HCT116 (cell line): ENCODE measurements at regions not wholly inside any gene's neighbourhood (a gene's known extent, or its start where the extent isn't known, plus 50 kb on each side); places are given as distances from the start of the nearest gene placed in this dataset.

Experiments
- ATAC-seq: fragments of 200-7000 bp; cut with Tn5 transposase; 2 replicates; pipeline ENCODE4 v1.9.1; 2020; ENCODE audit warnings: mild to moderate bottlenecking, moderate library complexity
- BruUV-seq: library from RNA; stranded (reverse); fragments of 400-500 nt; replicated peaks from 2 replicates; lab custom pipeline; 2021; lab: Mats Ljungman, UMichigan
- CTCF ChIA-PET: fragments of 300-600 bp; sonication (Branson Sonifier 250); formaldehyde crosslinking; loops from one replicate; lab custom pipeline; 2021; ENCODE audit warnings: antibody characterized with exemption; lab: Charles Lee
- POLR2A ChIA-PET: fragments of 300-600, 350-600 bp; sonication (Branson Sonifier 250); formaldehyde crosslinking; loops from one replicate; lab custom pipeline; 2021; ENCODE audit warnings: antibody characterized with exemption; lab: Charles Lee
- RAD21 ChIA-PET, 2 experiments: fragments of 300-600 bp; sonication (Branson Sonifier 250); formaldehyde crosslinking; loops; one replicate each; lab custom pipeline; 2023; ENCODE audit warnings: low total read pairs in 2 of 2; ENCODE audit not compliant: uncharacterized antibody in 2 of 2, unreplicated experiment in 2 of 2, low non-redundant PET in 1 of 2; lab: Charles Lee
- DNase-seq: peaks from one replicate; pipeline ENCODE4 v3.0.0-alpha.2; 2010; ENCODE audit warnings: low read depth, low spot score
- H2AFZ ChIP-seq: fragments of 200-600 bp; shearing (Covaris generic), sonication (generic); 2 replicates; pipeline ENCODE4 v1.6.1; 2017; ENCODE audit warnings: low read depth, mixed run types, mixed read lengths, antibody characterized with exemption, low read length; ENCODE audit not compliant: poor library complexity, severe bottlenecking
- H3K27ac ChIP-seq: 2 replicates; pipeline ENCODE4 v1.5.1; 2012; ENCODE audit warnings: low read depth, low read length
- H3K27me3 ChIP-seq: fragments of 200-600 bp; sonication (generic); 2 replicates; pipeline ENCODE4 v1.6.1; 2016; ENCODE audit warnings: mixed run types, low read length, mixed read lengths; ENCODE audit not compliant: insufficient read depth
- H3K36me3 ChIP-seq, 2 experiments: fragments of 200-500 bp in 1 of 2; fragments of 200-600 bp in 1 of 2; sonication (Bioruptor generic) in 1 of 2; sonication (generic) in 1 of 2; 2 replicates each; pipeline versions ENCODE4 v1.5.1 to v1.6.1; 2014 to 2016; ENCODE audit warnings: low read length in 2 of 2, inconsistent platforms in 1 of 2, mixed read lengths in 1 of 2, mixed run types in 1 of 2; ENCODE audit not compliant: insufficient read depth in 2 of 2, control insufficient read depth in 1 of 2
- H3K4me1 ChIP-seq, 2 experiments: fragments of 200-600 bp in 1 of 2; sonication (generic) in 1 of 2; 2 replicates each; pipeline versions ENCODE4 v1.5.1 to v1.6.1; 2012 to 2017; ENCODE audit warnings: low read length in 2 of 2, inconsistent platforms in 1 of 2, mild to moderate bottlenecking in 1 of 2, mixed read lengths in 1 of 2, mixed run types in 1 of 2, moderate library complexity in 1 of 2; ENCODE audit not compliant: insufficient read depth in 2 of 2, control insufficient read depth in 1 of 2
- H3K4me2 ChIP-seq: fragments of 200-600 bp; sonication (generic); 2 replicates; pipeline ENCODE4 v1.6.1; 2017; ENCODE audit warnings: mixed run types, low read length, mixed read lengths
- H3K4me3 ChIP-seq, 2 experiments: fragments of 200-600 bp in 1 of 2; sonication (generic) in 1 of 2; replicated peaks in 1 of 2; 2 replicates each; pipeline ENCODE4 v1.5.1; 2011 to 2016; ENCODE audit warnings: low read length in 2 of 2, control low read depth in 1 of 2, low read depth in 1 of 2, mild to moderate bottlenecking in 1 of 2, mixed read lengths in 1 of 2, mixed run types in 1 of 2
- H3K79me2 ChIP-seq: fragments of 200-600 bp; sonication (generic); 2 replicates; pipeline ENCODE4 v1.6.1; 2017; ENCODE audit warnings: mild to moderate bottlenecking, mixed run types, low read length, moderate library complexity, mixed read lengths; ENCODE audit not compliant: insufficient read depth
- H3K9ac ChIP-seq: fragments of 200-600 bp; sonication (generic); 2 replicates; pipeline ENCODE4 v1.6.1; 2016; ENCODE audit warnings: low read length, mixed read lengths
- H3K9me2 ChIP-seq: fragments of 200-600 bp; sonication (generic), shearing (Covaris generic); 2 replicates; pipeline ENCODE4 v1.6.1; 2017; ENCODE audit warnings: mixed run types, mild to moderate bottlenecking, moderate library complexity; ENCODE audit not compliant: insufficient read depth
- H3K9me3 ChIP-seq, 2 experiments: fragments of 200-500 bp in 1 of 2; fragments of 200-600 bp in 1 of 2; sonication (Bioruptor generic) in 1 of 2; sonication (generic) in 1 of 2; 2 replicates each; pipeline ENCODE4 v1.6.1; 2014 to 2017; ENCODE audit warnings: low read length in 2 of 2, mixed read lengths in 2 of 2, inconsistent platforms in 1 of 2, low read depth in 1 of 2, mild to moderate bottlenecking in 1 of 2, mixed run types in 1 of 2, moderate library complexity in 1 of 2; ENCODE audit not compliant: control insufficient read depth in 1 of 2, insufficient read depth in 1 of 2
- H4K20me1 ChIP-seq: fragments of 200-600 bp; sonication (generic), shearing (Covaris generic); 2 replicates; pipeline ENCODE4 v1.6.1; 2017; ENCODE audit warnings: mixed run types, mild to moderate bottlenecking, moderate library complexity; ENCODE audit not compliant: insufficient read depth
- ATF3 ChIP-seq: IDR thresholded peaks from 2 replicates; pipeline ENCODE4 v1.6.1; 2012
- ELF1 ChIP-seq: IDR thresholded peaks from 2 replicates; pipeline ENCODE4 v1.6.1; 2012; ENCODE audit warnings: low read depth, borderline replicate concordance
- EZH2 ChIP-seq: fragments of 200-600 bp; sonication (generic); IDR thresholded peaks from 2 replicates; pipeline ENCODE4 v1.6.1; 2017; ENCODE audit warnings: antibody characterized with exemption, mixed run types
- EZH2phosphoT487 ChIP-seq: fragments of 200-600 bp; IDR thresholded peaks from 2 replicates; pipeline ENCODE4 v1.6.1; 2018; ENCODE audit warnings: antibody characterized with exemption, borderline replicate concordance
- FOSL1 ChIP-seq: IDR thresholded peaks from 2 replicates; pipeline ENCODE4 v1.6.1; 2012; ENCODE audit warnings: low read depth
- POLR2A ChIP-seq: IDR thresholded peaks from 2 replicates; pipeline ENCODE4 v1.7.0; 2011; ENCODE audit warnings: borderline replicate concordance; ENCODE audit not compliant: insufficient read depth, insufficient read length; ENCODE audit errors: extremely low read depth
- RAD21 ChIP-seq: IDR thresholded peaks from 2 replicates; pipeline ENCODE4 v1.6.1; 2012; ENCODE audit warnings: low read depth, mild to moderate bottlenecking
- REST ChIP-seq: IDR thresholded peaks from 2 replicates; pipeline ENCODE4 v1.6.1; 2012; ENCODE audit warnings: low read depth
- SP1 ChIP-seq: IDR thresholded peaks from 2 replicates; pipeline ENCODE4 v1.6.1; 2012; ENCODE audit warnings: low read depth
- SRF ChIP-seq: IDR thresholded peaks from 2 replicates; pipeline ENCODE4 v1.6.1; 2012; ENCODE audit warnings: low read depth
- TCF7L2 ChIP-seq: IDR thresholded peaks from 2 replicates; pipeline ENCODE4 v1.7.0; 2011; ENCODE audit warnings: borderline replicate concordance, inconsistent platforms; ENCODE audit not compliant: insufficient read depth, insufficient read length; ENCODE audit errors: extremely low read depth
- ZFX ChIP-seq: fragments of 450-650 bp; IDR thresholded peaks from 2 replicates; pipeline ENCODE4 v1.6.1; 2017
- intact Hi-C: fragments of 100-400 bp; cut with micrococcal nuclease; formaldehyde crosslinking; loops from 2 replicates; pipeline ENCODE4 v1.10.0; 2022
- TF ChIP-seq, protein P1 (sequence below): IDR thresholded peaks from 2 replicates; pipeline ENCODE4 v1.6.1; 2012

DNA sequence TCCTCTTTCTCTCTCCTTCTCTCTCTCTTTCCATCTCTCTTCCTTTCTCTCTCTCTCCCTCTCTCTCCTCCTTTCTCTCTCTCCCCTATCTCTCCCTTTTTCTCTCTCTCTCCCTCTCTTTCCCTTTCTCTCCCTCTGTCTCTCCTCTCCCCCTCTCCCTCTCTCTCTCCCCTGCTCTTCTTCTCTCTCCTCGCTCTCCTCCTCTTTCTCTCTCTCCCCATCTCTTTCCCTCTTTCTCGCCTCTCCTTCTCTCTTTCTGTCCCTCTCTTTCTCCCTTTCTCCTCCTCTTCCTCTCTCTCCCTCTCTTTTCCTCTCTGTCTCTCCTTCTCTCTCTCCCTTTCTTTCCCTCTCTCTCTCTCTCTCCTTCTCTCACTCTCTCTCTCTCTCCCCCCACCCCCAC is 196.6 kb downstream of the UQCRFS1 start (continued):
- no peak for TF ChIP-seq SP1
- TF ChIP-seq, all 23 proteins: peak for 0

DNA sequence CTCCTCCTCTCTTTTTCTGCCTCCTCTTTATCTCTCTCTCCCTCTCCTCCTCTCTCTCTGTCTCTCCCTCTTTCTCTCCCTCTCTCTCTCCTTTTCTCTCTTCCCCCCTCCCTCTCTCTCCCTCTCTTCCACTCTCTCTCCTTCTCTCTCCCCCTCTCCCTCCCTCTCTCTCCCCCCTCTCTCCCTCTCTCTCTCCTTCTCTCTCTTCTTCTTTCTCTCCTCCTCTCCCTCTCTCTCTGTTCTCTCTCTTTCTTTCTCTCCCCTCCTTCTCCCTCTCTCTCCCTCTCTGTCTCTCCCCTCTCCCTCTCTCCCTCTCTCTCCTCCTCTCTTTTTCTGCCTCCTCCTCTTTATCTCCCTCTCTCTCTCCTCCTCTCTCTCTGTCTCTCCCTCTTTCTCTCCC is 197.4 kb downstream of the UQCRFS1 start:
- H3K79me2 ChIP-seq = no peaks in the 10 kb centered on the region
- no peak overlapping the region for H2AFZ ChIP-seq
- no peaks in the 10 kb centered on the region for H3K4me1 ChIP-seq
- no peaks in the 10 kb centered on the region for H3K27me3 ChIP-seq
- RAD21 ChIA-PET = no interaction called here
- H3K9ac ChIP-seq = no peak overlapping the region
- POLR2A ChIA-PET = no interaction called here
- TF ChIP-seq RAD21 (no peak), SRF (no peak), POLR2A (no peak), EZH2phosphoT487 (no peak), FOSL1 (no peak), ATF3 (no peak), ZFX (no peak), ELF1 (no peak), EZH2 (no peak)
- TF ChIP-seq, protein P1, sequence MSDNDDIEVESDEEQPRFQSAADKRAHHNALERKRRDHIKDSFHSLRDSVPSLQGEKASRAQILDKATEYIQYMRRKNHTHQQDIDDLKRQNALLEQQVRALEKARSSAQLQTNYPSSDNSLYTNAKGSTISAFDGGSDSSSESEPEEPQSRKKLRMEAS = no peak
- ATAC-seq = no peak
- CTCF ChIA-PET = no interaction called here
- peaks cover 5 to 11% of the 10 kb centered on the region in 2 experiments; a peak in 1 of 4 replicates for H3K9me3 ChIP-seq
- H3K9me2 ChIP-seq = no peaks in the 10 kb centered on the region
- H3K27ac ChIP-seq = no peak overlapping the region
- H3K4me2 ChIP-seq = no peak overlapping the region
- no peak overlapping the region for H3K4me3 ChIP-seq
- no peaks in the 10 kb centered on the region; a peak in 1 of 4 replicates for H3K36me3 ChIP-seq
- no peak for DNase-seq
- no TSS peak for BruUV-seq
- intact Hi-C loops = no loop called here
- H4K20me1 ChIP-seq = no peaks in the 10 kb centered on the region

- Histone ChIP-seq H3K36me3 (no peaks in the 10 kb centered on the region; a peak in 1 of 4 replicates), H3K4me1 (no peaks in the 10 kb centered on the region), H3K9me2 (no peaks in the 10 kb centered on the region), H3K27me3 (no peaks in the 10 kb centered on the region), H3K9ac (no peak overlapping the region), H3K9me3 (peaks cover 5 to 15% of the 10 kb centered on the region in 2 experiments; a peak in 1 of 4 replicates), H3K79me2 (no peaks in the 10 kb centered on the region), H3K4me3 (no peak overlapping the region), H3K4me2 (no peak overlapping the region), H3K27ac (no peak overlapping the region), H2AFZ (no peak overlapping the region), H4K20me1 (no peaks in the 10 kb centered on the region)
- ATAC-seq (no peak), DNase-seq (no peak)
- RAD21 ChIA-PET = no interaction called here
- intact Hi-C loops = no loop called here
- no TSS peak for BruUV-seq
- CTCF ChIA-PET = no interaction called here
- POLR2A ChIA-PET = no interaction called here
- no peak for TF ChIP-seq REST
- TF ChIP-seq TCF7L2 = no peak
- no peak for TF ChIP-seq SP1
- no peak for TF ChIP-seq SRF
- no peak for TF ChIP-seq RAD21
- TF ChIP-seq ELF1 = no peak
- no peak for TF ChIP-seq POLR2A
These were observed 198.0 kb downstream of the UQCRFS1 start for GRCh38 chr19:29014857-29015436.
